Endodermal cell (in vitro differentiated cells): ENCODE measurements at regions not wholly inside any gene's neighbourhood (a gene's known extent, or its start where the extent isn't known, plus 50 kb on each side); places are given as distances from the start of the nearest gene placed in this dataset.
A peak's percentile ranks its signal among the peaks of the same experiment; 100 is the strongest.
"Not testable (repeated sequence)": the region's sequence is repeated elsewhere in the genome, so short reads cannot be mapped to it uniquely, and the experiment has no call there.

Experiments
- DNase-seq: peaks from one replicate; pipeline ENCODE4 v3.0.0-alpha.2; 2017
- H3K27ac ChIP-seq: 2 replicates; pipeline ENCODE4 v1.5.1; 2013; ENCODE audit warnings: mild to moderate bottlenecking, low read depth, low read length, moderate library complexity
- H3K27me3 ChIP-seq: 2 replicates; pipeline ENCODE4 v1.6.1; 2013; ENCODE audit warnings: mild to moderate bottlenecking, low read length, moderate library complexity; ENCODE audit not compliant: insufficient read depth, control insufficient read depth, poor library complexity, severe bottlenecking
- H3K36me3 ChIP-seq: 2 replicates; pipeline ENCODE4 v1.7.0; 2013; ENCODE audit warnings: mild to moderate bottlenecking, low read length, moderate library complexity; ENCODE audit not compliant: control insufficient read depth, insufficient read depth
- H3K4me1 ChIP-seq: one replicate; pipeline ENCODE4 v1.7.0; 2013; ENCODE audit warnings: low read length; ENCODE audit not compliant: control insufficient read depth, insufficient read depth
- H3K4me3 ChIP-seq: 2 replicates; pipeline ENCODE4 v1.5.1; 2013; ENCODE audit warnings: mild to moderate bottlenecking, low read length, moderate library complexity
- H3K9ac ChIP-seq: 2 replicates; pipeline ENCODE4 v1.6.1; 2013; ENCODE audit warnings: mild to moderate bottlenecking, low read length, moderate library complexity; ENCODE audit not compliant: poor library complexity, severe bottlenecking; ENCODE audit errors: extremely low read depth
- H3K9me3 ChIP-seq: 2 replicates; pipeline ENCODE4 v1.6.1; 2013; ENCODE audit warnings: mild to moderate bottlenecking, low read length, moderate library complexity; ENCODE audit not compliant: control insufficient read depth
- H3K27ac Mint-ChIP-seq: 2 replicates; pipeline ENCODE4 v1.8.0; 2020; ENCODE audit warnings: mixed read lengths
- H3K27me3 Mint-ChIP-seq: 2 replicates; pipeline ENCODE4 v1.8.0; 2021; ENCODE audit warnings: mild to moderate bottlenecking, mixed read lengths; ENCODE audit not compliant: insufficient read depth
- H3K36me3 Mint-ChIP-seq: 2 replicates; pipeline ENCODE4 v1.8.0; 2020; ENCODE audit warnings: low read depth, mixed read lengths
- H3K4me1 Mint-ChIP-seq: 2 replicates; pipeline ENCODE4 v1.8.0; 2020; ENCODE audit warnings: mixed read lengths
- H3K4me3 Mint-ChIP-seq: 2 replicates; pipeline ENCODE4 v1.8.0; 2020; ENCODE audit warnings: mild to moderate bottlenecking, moderate library complexity, mixed read lengths
- H3K9me3 Mint-ChIP-seq: 2 replicates; pipeline ENCODE4 v1.8.0; 2020; ENCODE audit warnings: mild to moderate bottlenecking, mixed read lengths
- CTCF ChIP-seq: fragments of 200-600 bp; sonication (generic); conservative IDR thresholded peaks from 2 replicates; pipeline ENCODE4 v1.5.0; 2021; ENCODE audit warnings: antibody characterized with exemption, mild to moderate bottlenecking
- WGBS, 2 experiments: methylation state at CpG; one replicate each; pipeline versions ENCODE4 v1.1.5 to v1.1.7; 2013; ENCODE audit warnings: missing lambda C conversion rate in 2 of 2, mixed read lengths in 1 of 2; ENCODE audit not compliant: insufficient coverage in 1 of 2, insufficient read length in 1 of 2; 5-methylcytosine and 5-hydroxymethylcytosine counted together

- no peak overlapping the region for H3K4me3 Mint-ChIP-seq
Measured at GRCh38 chr20:50453533-50454244, 56.5 kb upstream of the PTPN1 start.

GRCh38 chr20:50455245-50455644 is 54.9 kb upstream of the PTPN1 start:
- not testable (repeated sequence) for H3K9me3 Mint-ChIP-seq

More at GRCh38 chr20:50453533-50454244, 56.5 kb upstream of the PTPN1 start:
- H3K9me3 ChIP-seq = no peaks in the 10 kb centered on the region
- DNase-seq = no peak
- peaks cover 5% of the 10 kb centered on the region for H3K4me1 ChIP-seq
- 76 to 100% methylated on average over 2 to 6 of the region's 6 CpGs for WGBS, 2 experiments
- H3K27me3 ChIP-seq = no peaks in the 10 kb centered on the region
- Mint-ChIP-seq H3K9me3 (peaks cover 1% of the 10 kb centered on the region), H3K4me1 (peaks cover 27% of the 10 kb centered on the region), H3K27ac (no peak overlapping the region), H3K27me3 (no peaks in the 10 kb centered on the region), H3K36me3 (no peaks in the 10 kb centered on the region)
- TF ChIP-seq CTCF = no peak
- H3K36me3 ChIP-seq = no peaks in the 10 kb centered on the region
- no peak overlapping the region for H3K27ac ChIP-seq
- H3K9ac ChIP-seq = no peak overlapping the region
- H3K4me3 ChIP-seq = no peak overlapping the region

GRCh38 chr20:50455656-50456451 is 54.3 kb upstream of the PTPN1 start:
- H3K27me3 Mint-ChIP-seq = no peaks in the 10 kb centered on the region
- H3K9me3 Mint-ChIP-seq = no peaks in the 10 kb centered on the region
- peaks cover 5% of the 10 kb centered on the region for H3K4me1 ChIP-seq
- no peak overlapping the region for H3K4me3 ChIP-seq
- no peak overlapping the region for H3K27ac ChIP-seq
- no peaks in the 10 kb centered on the region for H3K36me3 Mint-ChIP-seq
- WGBS, 2 experiments = 80 to 85% methylated on average over 8 to 18 of the region's 19 CpGs
- H3K4me3 Mint-ChIP-seq = no peak overlapping the region
- TF ChIP-seq CTCF = no peak
- no peaks in the 10 kb centered on the region for H3K36me3 ChIP-seq
- no peak for DNase-seq
- peaks cover 22% of the 10 kb centered on the region for H3K4me1 Mint-ChIP-seq
- H3K27me3 ChIP-seq = no peaks in the 10 kb centered on the region
- H3K9ac ChIP-seq = no peak overlapping the region
- H3K27ac Mint-ChIP-seq = peak overlapping the region; percentile 21
- no peaks in the 10 kb centered on the region for H3K9me3 ChIP-seq

More at GRCh38 chr20:50455245-50455644, 54.9 kb upstream of the PTPN1 start:
- H3K27me3 Mint-ChIP-seq, H3K4me3 ChIP-seq, H3K36me3 ChIP-seq, H3K36me3 Mint-ChIP-seq, H3K27me3 ChIP-seq, H3K27ac Mint-ChIP-seq, H3K9ac ChIP-seq, H3K4me1 ChIP-seq, H3K9me3 ChIP-seq, H3K27ac ChIP-seq, DNase-seq, H3K4me3 Mint-ChIP-seq: not testable (repeated sequence)
- WGBS, 2 experiments = 88 to 89% methylated on average over 4 to 5 of the region's 5 CpGs
- H3K4me1 Mint-ChIP-seq = peaks cover 26% of the 10 kb centered on the region
